GM20431 (cell line): ENCODE measurements at regions not wholly inside any gene's neighbourhood (a gene's known extent, or its start where the extent isn't known, plus 50 kb on each side); places are given as distances from the start of the nearest gene placed in this dataset.

Experiments used
- in situ Hi-C: fragments of 300-500 bp; cut with MseI, MboI; formaldehyde crosslinking; loops from one replicate; pipeline ENCODE4 v1.15.0; 2020; ENCODE audit warnings: low sequenced_read_pairs; ENCODE audit not compliant: unreplicated experiment

DNA sequence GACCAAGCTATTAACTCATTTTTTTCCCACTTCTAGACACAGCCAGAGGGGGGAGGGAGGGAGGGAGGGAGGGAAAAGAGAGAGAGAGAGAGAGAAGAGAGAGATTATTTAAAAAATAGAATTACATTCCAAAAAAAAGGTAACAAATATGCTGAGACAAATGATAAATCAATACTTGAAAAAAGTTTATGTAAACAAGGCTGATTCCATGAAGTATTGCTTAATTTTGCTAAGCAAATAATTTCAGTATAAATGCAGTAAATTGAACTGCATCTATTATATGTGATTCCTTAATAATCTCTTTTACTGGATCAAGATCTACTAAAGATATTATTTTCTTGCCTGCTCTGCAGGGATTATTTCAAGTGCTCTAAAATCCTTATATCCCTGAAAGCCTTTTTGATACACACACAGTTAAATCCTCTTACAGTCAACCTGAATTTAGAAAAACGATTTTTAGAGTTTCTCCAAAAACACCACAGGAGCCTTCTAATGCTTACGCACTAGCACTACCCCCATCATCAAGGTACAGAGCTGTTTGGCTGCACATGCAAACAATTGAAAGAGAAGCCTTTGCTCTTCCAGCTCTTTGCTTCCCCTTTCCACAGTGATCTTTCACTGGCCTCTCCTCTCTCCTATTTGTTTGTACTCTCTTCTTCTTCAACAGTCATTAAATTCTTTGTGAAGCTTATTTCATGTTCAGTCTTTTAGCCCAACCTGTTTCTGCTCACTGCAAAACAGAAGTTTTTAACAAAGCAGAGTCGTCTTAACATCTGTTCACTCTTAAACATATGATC is 426.3 kb upstream of the FAM241A start:
- in situ Hi-C loops = no loop called here

DNA sequence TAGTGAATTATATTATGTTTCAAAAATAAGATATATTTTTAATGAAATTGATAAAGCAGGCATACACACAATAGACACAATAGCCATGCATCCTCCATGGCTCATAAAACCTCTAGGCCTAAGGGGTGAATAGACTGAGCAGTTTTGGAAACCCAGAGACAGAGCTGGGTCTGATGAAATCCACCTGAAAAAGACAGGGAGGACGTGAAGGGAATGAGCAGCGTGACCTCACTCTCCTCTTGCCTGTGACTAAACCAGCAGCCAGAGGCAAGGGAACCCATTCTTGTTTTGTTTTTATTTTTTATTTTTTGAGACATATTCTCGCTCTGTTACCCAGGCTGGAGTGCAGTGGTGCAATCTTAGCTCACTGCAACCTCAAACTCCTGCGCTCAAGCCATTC is 424.4 kb upstream of the FAM241A start:
- in situ Hi-C loops = no loop called here

DNA sequence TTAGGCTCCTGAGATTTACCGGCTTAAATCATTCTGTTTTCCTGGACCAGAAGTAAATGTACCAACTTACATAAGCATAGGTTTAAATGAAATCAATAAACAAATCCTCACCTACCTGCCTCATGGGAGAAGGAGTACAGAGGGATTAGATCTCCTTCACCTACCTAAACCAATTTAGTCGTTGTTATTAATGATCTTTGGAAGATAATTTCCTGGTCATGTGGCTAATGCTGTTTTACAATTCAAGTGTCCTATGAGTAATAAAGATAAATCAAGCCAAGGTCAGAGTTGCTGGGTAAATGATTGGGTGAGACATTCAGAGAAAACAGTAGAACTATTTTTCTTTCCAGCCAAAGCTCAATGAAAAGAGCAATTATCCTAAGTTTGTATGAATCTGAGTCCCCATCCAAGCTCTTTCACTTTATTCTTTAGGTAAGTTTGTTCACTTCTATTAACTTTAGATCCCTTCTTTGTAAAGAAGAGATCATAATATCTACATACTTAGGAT is 423.0 kb upstream of the FAM241A start:
- in situ Hi-C loops = no loop called here

DNA sequence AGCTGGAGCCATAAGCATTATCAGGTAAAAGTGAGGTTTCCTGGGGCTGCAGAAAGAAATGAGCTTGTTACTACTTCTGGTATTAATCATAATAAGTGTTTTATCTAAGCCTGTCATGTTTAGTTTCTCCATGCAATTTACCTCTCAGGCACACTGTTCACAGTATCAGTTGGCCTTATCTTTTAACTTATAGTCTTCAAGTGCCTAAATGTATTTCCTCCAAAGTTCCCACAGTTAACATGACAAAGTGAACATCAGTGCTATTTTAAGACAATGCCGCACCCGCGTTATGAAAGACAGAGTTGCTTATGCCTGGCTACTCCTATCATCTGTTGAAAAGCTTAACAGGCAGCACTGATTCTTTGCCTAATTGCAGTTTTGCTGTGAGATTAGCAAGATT is 408.7 kb upstream of the FAM241A start:
- in situ Hi-C loops = no loop called here

DNA sequence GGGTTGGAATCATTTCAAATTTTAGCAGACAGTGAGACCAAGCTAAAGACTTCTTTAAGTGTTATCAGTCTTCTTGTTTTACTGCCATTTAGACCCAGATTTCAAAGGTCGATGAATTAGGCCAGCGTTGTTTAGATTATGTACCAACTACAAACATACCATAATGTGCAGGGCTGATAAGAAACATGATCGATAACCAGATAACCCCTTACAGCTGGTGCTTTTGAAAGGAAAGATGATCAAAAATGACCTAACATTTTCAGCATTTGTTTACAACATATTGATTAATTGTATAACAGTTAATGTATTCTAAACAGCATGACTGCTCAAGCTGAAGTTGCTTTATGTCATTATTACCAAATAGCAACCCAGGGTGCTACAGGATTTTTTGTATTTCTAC is 400.4 kb upstream of the FAM241A start:
- in situ Hi-C loops = no loop called here

DNA sequence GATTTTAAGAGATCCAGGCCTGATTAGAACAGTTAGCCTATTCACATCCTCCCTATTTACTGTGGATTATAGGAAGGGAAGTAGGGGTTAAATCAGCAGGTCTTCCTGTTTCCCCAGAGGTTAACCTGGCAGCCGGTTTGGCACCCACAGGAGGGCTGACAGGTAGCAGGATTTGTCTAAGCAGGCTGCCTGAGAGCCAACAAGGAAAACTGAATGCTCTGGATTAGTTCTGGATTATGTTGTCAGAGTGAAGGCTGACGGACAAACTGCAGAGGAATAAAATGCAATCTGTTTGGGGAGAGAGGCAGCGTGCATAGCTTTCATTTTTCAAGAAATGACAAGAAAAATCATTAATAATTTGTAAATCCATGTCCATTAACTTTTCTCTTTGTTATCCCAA is 397.1 kb upstream of the FAM241A start:
- in situ Hi-C loops = no loop called here

DNA sequence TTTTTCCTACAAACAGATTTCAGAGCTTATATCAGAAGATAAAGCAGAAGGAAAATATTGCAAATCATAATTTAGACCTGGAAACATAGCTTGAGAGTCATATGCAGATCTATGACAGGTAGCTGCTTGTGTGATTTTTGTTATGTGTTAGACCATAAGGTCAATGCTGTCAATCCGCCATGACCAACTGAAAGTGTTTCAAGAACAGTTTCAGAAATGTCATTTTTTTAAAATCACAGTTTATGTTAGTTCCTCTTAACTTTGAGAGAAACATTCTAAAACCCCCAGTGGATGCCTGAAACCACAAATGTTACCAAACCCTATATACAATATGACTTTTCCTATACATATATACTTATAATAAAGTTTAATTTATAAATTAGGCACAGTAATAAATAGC is 391.3 kb upstream of the FAM241A start:
- in situ Hi-C loops = no loop called here

DNA sequence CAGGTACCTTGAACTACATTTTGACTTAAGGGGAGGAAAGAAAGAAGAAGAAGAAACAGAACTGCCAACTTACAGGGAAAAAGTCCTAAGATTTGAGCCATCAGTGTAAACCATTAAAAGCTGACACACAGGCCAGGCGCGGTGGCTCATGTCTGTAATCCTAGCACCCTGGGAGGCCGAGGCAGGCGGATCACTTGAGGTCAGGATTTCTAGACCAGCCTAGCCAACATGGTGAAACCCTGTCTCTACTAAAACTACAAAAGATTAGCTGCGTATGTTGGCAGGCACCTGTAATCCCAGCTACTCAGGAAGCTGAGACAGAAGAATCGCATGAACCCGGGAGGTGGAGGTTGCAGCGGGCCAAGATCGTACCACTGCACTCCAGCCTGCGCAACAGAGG is 389.7 kb upstream of the FAM241A start:
- in situ Hi-C loops = no loop called here

DNA sequence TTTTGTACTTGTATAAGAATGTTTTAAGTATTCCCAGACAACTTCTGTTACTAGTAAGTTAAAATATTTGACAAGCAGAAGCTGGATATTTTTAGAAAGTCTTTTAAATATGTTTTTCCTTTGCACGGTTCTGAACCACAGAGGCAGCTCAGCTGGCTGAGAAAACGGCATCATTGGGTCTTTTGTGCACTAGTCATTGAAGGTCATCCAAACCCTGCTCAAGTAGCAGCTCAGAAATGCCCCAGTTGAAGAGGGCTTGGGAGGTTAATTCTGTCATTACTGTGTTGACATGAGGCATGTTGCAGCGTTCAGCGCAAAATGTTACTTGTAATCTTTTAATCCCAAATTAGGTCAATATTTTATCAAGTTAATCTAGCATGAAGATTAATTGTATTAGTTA is 383.7 kb upstream of the FAM241A start:
- in situ Hi-C loops = no loop called here

DNA sequence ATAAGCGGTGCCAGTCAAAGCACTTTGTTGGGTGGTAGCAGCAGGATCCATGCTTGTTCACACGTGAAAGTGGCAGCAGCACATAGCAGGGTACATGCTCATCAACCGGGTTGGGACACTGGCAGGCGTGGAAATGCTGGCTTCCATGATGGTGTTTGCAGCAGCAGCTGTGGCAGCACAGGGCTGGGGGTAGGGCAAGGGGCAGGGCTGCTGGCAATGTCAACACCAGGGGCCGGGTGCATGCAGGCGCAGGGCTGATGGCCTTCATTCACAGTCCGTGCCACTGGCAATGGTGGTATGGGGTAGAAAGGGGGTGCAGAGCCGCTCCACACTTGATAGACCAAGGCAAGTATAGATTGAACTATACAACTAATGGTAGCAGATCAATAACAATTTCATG is 374.7 kb upstream of the FAM241A start:
- in situ Hi-C loops = no loop called here

DNA sequence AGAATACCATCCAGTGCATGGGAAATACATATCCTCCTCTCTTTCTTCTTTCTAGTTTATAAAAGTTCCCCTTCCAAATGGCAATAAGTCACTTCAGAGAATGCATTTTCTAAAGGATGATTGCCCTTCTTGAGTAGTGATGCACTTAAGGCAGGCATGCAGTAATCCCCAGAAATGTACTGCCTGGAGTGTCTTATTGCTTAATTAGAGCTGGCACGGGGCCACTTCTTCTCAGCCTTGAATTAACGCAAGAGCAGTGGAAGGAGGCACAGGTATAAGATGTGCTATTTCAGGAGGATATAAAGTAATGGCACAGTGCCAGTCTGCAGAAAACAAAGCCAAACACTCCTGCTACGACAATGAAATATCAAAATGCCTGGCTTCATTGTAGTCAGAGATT is 371.4 kb upstream of the FAM241A start:
- in situ Hi-C loops = no loop called here

DNA sequence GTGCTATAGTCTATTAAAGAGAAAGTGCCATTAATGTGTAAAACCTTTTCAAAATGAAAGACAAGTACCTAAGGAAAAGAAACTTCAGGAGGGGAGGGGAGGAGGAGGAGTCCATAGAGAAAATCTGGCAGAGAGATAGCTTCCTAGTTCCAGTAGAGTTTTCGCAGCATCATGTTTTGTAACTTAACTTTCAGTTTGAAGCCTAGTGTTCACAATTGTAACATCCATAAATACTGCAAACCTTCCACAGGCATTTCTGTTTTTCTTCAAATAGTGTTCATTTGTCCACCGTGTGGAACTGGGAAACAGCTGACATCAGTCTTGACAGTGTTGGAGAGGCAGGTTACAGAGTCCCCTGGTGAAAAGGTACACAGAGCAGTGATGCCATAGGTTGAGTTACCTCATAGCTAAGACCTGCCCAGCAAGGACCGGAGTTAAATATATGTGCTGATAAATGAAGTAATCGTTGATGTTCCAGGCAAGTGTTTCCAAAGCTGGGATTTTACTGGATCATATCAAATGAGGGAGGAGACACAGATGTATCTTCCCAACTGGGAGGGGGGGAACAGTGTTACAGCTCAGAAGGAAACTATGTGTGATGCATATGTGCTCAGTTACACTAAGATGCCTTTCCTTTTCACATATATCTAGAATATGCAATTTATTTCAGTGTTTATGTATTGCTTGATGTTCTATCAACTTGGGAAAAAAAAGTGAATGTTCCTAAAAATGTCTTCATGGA is 369.5 kb upstream of the FAM241A start:
- in situ Hi-C loops = no loop called here

DNA sequence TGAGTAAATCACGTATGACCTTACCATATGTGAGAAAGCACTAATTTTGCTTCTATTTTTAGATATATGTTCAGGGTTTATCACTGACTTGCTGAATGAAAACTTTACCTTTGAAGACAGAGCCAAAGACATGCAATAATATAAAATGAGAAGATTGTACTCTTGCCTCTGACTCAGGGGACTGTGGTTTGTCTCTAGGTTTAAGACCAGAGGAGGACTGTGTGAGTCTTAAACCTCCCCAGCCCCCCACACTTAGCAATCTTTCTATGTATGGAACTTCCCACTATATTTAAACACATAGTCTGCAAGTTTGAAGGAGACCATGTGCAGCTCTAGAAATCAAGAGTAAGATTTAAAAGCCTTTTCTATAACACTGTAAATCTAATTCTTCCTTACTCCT is 368.7 kb upstream of the FAM241A start:
- in situ Hi-C loops = no loop called here

DNA sequence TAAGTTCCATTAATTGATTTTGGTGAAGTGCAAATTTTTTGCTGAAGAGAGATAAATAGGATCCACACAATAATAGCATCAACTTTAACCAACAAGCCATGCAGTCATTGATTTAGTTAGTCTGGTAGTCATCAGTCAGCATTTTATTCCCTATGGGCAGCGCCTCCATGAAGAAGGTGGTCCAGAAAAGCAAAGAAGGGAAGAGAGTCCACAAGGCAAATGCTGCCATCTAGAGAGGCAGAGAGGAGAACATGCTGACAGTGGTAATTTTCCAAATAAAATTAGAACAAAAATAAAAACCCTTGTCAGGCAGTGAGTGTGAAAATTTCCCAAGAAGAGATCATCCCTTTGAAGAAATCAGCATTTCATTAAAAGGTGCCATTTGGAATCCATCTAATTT is 366.7 kb upstream of the FAM241A start:
- in situ Hi-C loops = no loop called here

DNA sequence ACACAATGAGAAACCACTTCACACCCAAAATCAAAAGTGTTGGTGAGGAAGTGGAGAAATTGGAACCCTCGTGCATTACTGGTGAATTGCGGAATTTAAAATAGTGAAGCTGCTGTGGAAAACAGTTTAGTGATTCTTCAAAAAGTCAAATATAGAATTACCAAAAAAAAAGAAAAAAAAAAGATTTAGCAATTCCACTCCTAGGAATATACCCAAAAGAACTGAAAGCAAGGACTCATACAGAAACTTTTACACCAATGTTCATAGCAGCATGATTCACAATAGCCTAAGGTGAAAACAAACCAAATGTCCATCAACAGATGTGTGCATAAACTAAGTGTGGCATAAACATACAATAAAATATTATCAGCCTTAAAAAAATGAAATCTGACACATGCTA is 364.3 kb upstream of the FAM241A start:
- in situ Hi-C loops = no loop called here

DNA sequence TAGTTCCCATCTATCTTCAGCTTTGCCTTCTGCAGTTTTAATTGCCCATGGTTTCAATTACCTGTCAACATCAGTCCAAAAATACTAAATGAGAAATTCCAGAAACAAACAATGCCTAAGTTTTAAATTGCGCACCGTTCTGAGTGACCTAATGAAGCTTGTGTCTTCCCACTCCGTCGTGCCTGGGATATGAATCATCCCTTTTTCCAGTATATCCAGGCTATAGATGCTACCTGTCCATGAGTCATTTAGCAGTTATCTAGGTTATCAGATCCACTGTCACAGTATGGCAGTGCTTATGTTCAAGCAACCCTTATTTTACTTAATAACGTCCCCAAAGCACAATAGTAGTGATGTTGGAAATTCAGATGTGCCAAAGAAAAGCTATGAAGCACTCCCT is 363.6 kb upstream of the FAM241A start:
- in situ Hi-C loops = no loop called here

DNA sequence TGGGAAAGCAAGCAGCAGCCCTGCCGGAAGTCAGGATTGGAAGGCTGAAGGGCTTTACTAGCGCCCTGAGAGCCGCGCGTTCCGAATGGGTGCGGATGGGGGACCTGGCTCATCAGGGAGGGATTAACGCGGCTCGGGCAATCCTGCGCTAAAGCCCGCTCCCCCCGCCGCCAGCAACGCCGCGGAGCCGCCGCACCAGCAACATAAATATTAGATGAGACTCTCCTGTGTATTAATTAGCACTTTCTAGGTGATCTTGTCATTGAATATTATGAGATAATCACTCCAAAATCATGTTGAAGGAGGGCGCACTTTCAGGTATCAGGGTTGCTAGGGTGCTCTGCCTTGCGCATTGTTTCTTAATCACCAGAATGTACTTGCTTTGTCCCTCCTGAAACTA is 357.2 kb upstream of the FAM241A start:
- in situ Hi-C loops = no loop called here

DNA sequence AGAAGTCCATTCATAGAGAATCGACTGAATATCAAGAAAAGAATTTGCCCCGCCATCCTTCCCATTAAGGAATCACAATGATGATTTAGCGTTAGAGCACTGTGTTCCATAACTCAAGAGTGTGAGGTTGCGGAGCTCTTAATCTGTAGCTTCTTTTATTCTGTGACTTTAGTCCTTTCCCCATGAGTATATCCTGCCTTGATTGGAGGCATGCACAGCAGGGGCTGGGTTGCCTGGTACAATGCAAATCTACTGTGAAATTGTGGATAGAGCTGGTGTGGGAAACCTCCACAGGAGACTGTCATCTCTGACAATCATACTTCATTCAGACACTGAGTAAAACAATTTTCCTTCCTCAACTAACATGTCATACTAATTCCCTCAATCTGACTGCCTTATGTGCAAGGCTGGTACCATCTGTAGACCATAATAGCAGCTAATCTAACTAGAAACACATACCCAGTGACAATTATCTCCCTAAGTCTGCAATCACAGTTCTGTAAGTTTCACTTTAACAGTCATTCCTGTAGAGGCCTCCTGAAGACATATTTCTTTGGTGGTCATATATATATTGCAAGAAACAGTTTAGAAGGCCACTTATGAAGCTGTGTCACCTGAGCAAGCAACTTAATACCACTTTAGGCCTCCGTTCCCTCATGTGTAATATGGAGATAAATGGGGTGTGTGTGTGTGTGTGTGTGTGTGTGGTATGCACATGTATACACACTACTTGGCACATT is 355.2 kb upstream of the FAM241A start:
- in situ Hi-C loops = no loop called here

DNA sequence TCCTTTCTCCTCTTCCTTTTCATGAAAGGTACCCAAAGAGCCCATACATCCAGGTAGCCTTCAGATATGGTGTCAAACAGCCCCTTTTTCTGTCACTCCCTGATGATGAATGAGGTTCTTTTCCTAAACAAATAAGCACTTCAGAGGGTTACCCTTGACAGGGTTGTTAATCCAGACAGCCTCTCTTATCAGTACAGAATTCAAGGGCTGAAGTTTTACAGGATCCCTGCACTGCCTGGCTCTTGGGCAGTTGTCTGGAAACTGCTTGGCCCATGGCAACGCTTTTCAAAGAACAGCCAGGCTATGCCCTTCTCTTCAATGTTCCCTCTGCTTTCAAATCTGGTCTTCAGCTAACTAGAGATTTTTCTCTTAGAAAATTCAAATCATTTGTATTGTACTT is 352.6 kb upstream of the FAM241A start:
- in situ Hi-C loops = no loop called here

DNA sequence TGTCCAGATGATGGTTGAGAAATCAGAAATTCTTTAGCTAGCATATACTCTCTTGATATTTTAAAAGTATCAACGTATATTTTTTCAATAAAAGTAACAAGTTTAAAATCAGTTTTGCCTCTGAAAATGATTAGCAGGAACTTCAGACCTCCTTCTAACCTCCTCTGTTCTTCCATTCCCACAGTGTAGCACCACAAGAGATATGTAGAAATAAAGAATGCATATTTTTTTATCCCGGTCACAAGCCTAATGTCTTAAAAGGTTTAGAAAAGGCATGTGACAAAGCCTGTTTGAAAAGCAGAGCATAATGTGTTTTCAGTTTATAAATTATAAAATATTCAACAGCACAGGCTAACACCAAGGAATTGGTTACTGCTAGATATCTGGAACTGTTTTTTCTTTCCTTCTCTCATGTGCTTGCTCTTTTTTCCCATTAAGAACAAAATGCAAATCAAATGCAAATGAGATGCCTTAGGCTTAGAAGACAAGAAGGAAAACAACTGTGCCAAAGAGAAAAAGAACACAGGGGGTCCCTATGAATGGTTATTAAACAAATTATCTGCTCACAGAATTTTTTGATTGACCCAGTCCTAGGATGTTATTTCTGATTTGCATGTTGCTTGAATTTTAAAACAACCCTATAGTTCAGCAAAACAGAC is 351.7 kb upstream of the FAM241A start:
- in situ Hi-C loops = no loop called here
